ENCODE measurements at regions not wholly inside any gene's neighbourhood (a gene's known extent, or its start where the extent isn't known, plus 50 kb on each side); places are given as distances from the start of the nearest gene placed in this dataset.

DNA sequence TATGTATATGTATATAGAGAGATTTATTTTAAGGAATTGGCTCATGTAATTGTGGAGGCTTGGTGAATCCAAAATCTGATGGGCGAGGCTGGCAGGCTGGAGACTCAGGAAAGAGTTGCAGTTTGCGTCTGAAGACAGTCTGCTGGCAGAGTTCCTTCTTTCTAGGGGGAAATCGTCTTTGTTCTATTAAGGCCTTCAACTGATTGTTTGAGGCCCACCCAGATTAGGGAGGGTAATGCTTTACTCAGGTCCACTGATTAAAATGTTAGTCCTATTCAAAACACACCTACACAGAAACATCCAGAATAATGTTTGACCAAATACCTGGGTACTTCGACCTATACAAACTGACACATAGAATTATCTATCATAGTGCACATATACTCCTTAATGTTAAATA, 149.5 kb downstream of the NAA11 start:
- WGBS (ENCODE audit: insufficient coverage): 87% methylated on average over 3 of the region's 4 CpGs
- no peaks in the 10 kb centered on the region for H3K4me1 Mint-ChIP-seq
- no peak overlapping the region for H3K4me3 ChIP-seq (ENCODE audit: control extremely low read depth in 1 of 5, extremely low read depth in 1 of 5, insufficient read depth in 1 of 5, low read depth in 2 of 5, low read length in 4 of 5)

DNA sequence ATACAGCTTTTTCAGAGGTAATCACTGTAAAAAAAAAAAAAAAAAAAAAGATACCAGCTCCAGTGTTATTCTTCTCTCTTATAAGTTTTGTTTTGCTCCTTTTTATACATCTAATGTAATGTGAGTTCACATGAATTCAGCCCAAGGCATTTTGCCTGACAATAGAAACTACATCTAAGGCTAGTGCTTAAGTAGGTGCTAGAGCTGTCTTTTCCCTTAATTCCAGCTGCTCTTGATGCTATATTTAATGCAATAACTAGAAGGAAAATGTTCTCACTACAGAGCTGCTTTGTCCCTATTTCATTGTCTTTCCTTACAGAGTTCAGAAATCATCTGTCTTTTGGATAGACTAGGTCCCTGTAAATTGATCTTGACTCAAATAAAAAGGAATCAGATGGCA, 150.1 kb downstream of the NAA11 start:
- H3K4me1 Mint-ChIP-seq: no peaks in the 10 kb centered on the region
- H2AFZ ChIP-seq (ENCODE audit: insufficient read depth, low read depth, low read length, poor library complexity, severe bottlenecking): no peak overlapping the region
- H3K4me3 Mint-ChIP-seq: no peak overlapping the region
- no peak overlapping the region for H3K27ac Mint-ChIP-seq
- H3K27me3 Mint-ChIP-seq: no peaks in the 10 kb centered on the region
- H3K9me3 Mint-ChIP-seq (ENCODE audit: insufficient read depth): no peaks in the 10 kb centered on the region
- no peak overlapping the region for H3K4me3 ChIP-seq (ENCODE audit: control extremely low read depth in 1 of 5, extremely low read depth in 1 of 5, insufficient read depth in 1 of 5, low read depth in 2 of 5, low read length in 4 of 5)
- H3K27ac ChIP-seq (ENCODE audit: low read length in 2 of 2): no peak overlapping the region
- H3K27me3 ChIP-seq (replicated peaks in 1 of 4; ENCODE audit: control extremely low read depth in 1 of 4, control insufficient read depth in 3 of 4, insufficient read depth in 4 of 4, low read length in 3 of 4): no peaks in the 10 kb centered on the region
- intact Hi-C loops (cut with micrococcal nuclease): no loop called here
- ATAC-seq (ENCODE audit: low read depth) (no peak), DNase-seq (no peak)
- H3K4me1 ChIP-seq (ENCODE audit: control insufficient read depth in 2 of 2, insufficient read depth in 2 of 2, low read length in 2 of 2): no peaks in the 10 kb centered on the region
- ChIA-PET POLR2A (no interaction called here), CTCF (no interaction called here)
- H3K79me2 ChIP-seq (ENCODE audit: control insufficient read depth, insufficient read depth, low read length): no peaks in the 10 kb centered on the region
- no peaks in the 10 kb centered on the region for H3K9me3 ChIP-seq (ENCODE audit: control extremely low read depth in 1 of 3, control insufficient read depth in 2 of 3, insufficient read depth in 1 of 3, low read length in 2 of 3)
- no peak overlapping the region for H3K4me2 ChIP-seq (replicated peaks; ENCODE audit: low read depth, low read length, poor library complexity, severe bottlenecking)
- no peaks in the 10 kb centered on the region for H4K20me1 ChIP-seq (ENCODE audit: control insufficient read depth, insufficient read depth, low read length, poor library complexity, severe bottlenecking)
- H3K36me3 ChIP-seq (replicated peaks in 1 of 2; ENCODE audit: control extremely low read depth in 1 of 2, control insufficient read depth in 1 of 2, extremely low read depth in 1 of 2, insufficient read depth in 2 of 2, low read length in 1 of 2): no peaks in the 10 kb centered on the region
- no peak for TF ChIP-seq EZH2 (IDR thresholded peaks at IDR 0.05; ENCODE audit: borderline replicate concordance, insufficient read depth, low read depth, low read length, poor library complexity, severe bottlenecking)
- TF ChIP-seq, protein P1, sequence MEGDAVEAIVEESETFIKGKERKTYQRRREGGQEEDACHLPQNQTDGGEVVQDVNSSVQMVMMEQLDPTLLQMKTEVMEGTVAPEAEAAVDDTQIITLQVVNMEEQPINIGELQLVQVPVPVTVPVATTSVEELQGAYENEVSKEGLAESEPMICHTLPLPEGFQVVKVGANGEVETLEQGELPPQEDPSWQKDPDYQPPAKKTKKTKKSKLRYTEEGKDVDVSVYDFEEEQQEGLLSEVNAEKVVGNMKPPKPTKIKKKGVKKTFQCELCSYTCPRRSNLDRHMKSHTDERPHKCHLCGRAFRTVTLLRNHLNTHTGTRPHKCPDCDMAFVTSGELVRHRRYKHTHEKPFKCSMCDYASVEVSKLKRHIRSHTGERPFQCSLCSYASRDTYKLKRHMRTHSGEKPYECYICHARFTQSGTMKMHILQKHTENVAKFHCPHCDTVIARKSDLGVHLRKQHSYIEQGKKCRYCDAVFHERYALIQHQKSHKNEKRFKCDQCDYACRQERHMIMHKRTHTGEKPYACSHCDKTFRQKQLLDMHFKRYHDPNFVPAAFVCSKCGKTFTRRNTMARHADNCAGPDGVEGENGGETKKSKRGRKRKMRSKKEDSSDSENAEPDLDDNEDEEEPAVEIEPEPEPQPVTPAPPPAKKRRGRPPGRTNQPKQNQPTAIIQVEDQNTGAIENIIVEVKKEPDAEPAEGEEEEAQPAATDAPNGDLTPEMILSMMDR (IDR thresholded peaks at IDR 0.05): no peak
- no peak overlapping the region for H3K9ac ChIP-seq (ENCODE audit: low read length)

More for the DNA sequence above, 149.5 kb downstream of the NAA11 start:
- ChIA-PET POLR2A (no interaction called here), CTCF (no interaction called here)
- H3K4me2 ChIP-seq (replicated peaks; ENCODE audit: low read depth, low read length, poor library complexity, severe bottlenecking): no peak overlapping the region
- DNase-seq (no peak), ATAC-seq (ENCODE audit: low read depth) (no peak)
- TF ChIP-seq, protein P1 (IDR thresholded peaks at IDR 0.05): no peak
- no peak for TF ChIP-seq EZH2 (IDR thresholded peaks at IDR 0.05; ENCODE audit: borderline replicate concordance, insufficient read depth, low read depth, low read length, poor library complexity, severe bottlenecking)
- H3K36me3 ChIP-seq (replicated peaks in 1 of 2; ENCODE audit: control extremely low read depth in 1 of 2, control insufficient read depth in 1 of 2, extremely low read depth in 1 of 2, insufficient read depth in 2 of 2, low read length in 1 of 2): no peaks in the 10 kb centered on the region
- no peaks in the 10 kb centered on the region for H3K27me3 ChIP-seq (replicated peaks in 1 of 4; ENCODE audit: control extremely low read depth in 1 of 4, control insufficient read depth in 3 of 4, insufficient read depth in 4 of 4, low read length in 3 of 4)
- no peaks in the 10 kb centered on the region for H3K79me2 ChIP-seq (ENCODE audit: control insufficient read depth, insufficient read depth, low read length)
- H3K9me3 ChIP-seq (ENCODE audit: control extremely low read depth in 1 of 3, control insufficient read depth in 2 of 3, insufficient read depth in 1 of 3, low read length in 2 of 3): peaks cover 0 to 5% (median 0%) of the 10 kb centered on the region in 3 donors
- H3K27ac ChIP-seq (ENCODE audit: low read length in 2 of 2): no peak overlapping the region
- Mint-ChIP-seq H3K27me3 (no peaks in the 10 kb centered on the region), H3K4me3 (no peak overlapping the region), H3K27ac (no peak overlapping the region), H3K9me3 (ENCODE audit: insufficient read depth) (no peaks in the 10 kb centered on the region)
- H3K9ac ChIP-seq (ENCODE audit: low read length): no peak overlapping the region
- no peaks in the 10 kb centered on the region for H3K4me1 ChIP-seq (ENCODE audit: control insufficient read depth in 2 of 2, insufficient read depth in 2 of 2, low read length in 2 of 2)
- no peak overlapping the region for H2AFZ ChIP-seq (ENCODE audit: insufficient read depth, low read depth, low read length, poor library complexity, severe bottlenecking)
- H4K20me1 ChIP-seq (ENCODE audit: control insufficient read depth, insufficient read depth, low read length, poor library complexity, severe bottlenecking): no peaks in the 10 kb centered on the region
- intact Hi-C loops (cut with micrococcal nuclease): no loop called here
